ENCODE measurements at regions not wholly inside any gene's neighbourhood (a gene's known extent, or its start where the extent isn't known, plus 50 kb on each side); places are given as distances from the start of the nearest gene placed in this dataset.

DNA sequence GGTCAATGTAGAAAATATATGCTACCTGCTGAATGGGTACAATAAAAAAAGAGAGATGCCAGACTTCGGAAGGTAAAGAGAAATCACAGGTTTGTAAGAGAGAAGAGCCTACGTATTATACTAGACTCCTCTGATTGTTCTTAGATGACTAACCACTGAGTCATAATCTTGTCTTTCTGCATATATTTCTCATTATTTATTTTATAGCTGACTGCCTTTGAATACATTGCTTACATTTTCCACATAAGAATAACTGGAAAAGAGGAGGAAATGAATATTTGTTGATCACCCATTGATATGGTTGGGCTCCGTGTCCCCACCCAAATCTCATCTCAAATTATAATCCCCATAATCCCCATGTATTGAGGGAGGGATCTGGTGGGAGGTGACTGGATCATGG, 90.3 kb upstream of the RAB27B start:
- TF ChIP-seq, protein P1, sequence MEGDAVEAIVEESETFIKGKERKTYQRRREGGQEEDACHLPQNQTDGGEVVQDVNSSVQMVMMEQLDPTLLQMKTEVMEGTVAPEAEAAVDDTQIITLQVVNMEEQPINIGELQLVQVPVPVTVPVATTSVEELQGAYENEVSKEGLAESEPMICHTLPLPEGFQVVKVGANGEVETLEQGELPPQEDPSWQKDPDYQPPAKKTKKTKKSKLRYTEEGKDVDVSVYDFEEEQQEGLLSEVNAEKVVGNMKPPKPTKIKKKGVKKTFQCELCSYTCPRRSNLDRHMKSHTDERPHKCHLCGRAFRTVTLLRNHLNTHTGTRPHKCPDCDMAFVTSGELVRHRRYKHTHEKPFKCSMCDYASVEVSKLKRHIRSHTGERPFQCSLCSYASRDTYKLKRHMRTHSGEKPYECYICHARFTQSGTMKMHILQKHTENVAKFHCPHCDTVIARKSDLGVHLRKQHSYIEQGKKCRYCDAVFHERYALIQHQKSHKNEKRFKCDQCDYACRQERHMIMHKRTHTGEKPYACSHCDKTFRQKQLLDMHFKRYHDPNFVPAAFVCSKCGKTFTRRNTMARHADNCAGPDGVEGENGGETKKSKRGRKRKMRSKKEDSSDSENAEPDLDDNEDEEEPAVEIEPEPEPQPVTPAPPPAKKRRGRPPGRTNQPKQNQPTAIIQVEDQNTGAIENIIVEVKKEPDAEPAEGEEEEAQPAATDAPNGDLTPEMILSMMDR (IDR thresholded peaks at IDR 0.05; ENCODE audit: poor library complexity): no peak
- TF ChIP-seq EZH2 (IDR thresholded peaks at IDR 0.05; ENCODE audit: borderline replicate concordance): no peak
- TF ChIP-seq EZH2phosphoT487 (IDR thresholded peaks at IDR 0.05; ENCODE audit: low read depth, severe bottlenecking, unreplicated experiment): no peak

All from hepatocyte (in vitro differentiated cells).